Astrocyte (in vitro differentiated cells and primary cell): ENCODE measurements at regions not wholly inside any gene's neighbourhood (a gene's known extent, or its start where the extent isn't known, plus 50 kb on each side); places are given as distances from the start of the nearest gene placed in this dataset.

Source experiments
- DNase-seq: peaks from one replicate; pipeline ENCODE4 v3.0.0-alpha.2; 2010; ENCODE audit warnings: low read depth
- FAIRE-seq: peaks from 2 replicates; lab custom pipeline; 2011; peaks lifted over from hg19 to GRCh38; lab: Jason Lieb, UNC
- H2AFZ ChIP-seq: 2 replicates; pipeline ENCODE4 v1.6.0; 2012; ENCODE audit warnings: low read depth, low read length, inconsistent platforms
- H3K27ac ChIP-seq: 2 replicates; pipeline ENCODE4 v1.5.1; 2011; ENCODE audit warnings: low read depth, low read length, inconsistent platforms
- H3K27me3 ChIP-seq: 2 replicates; pipeline ENCODE4 v1.6.0; 2011; ENCODE audit warnings: low read length, inconsistent platforms; ENCODE audit not compliant: insufficient read depth
- H3K36me3 ChIP-seq: 2 replicates; pipeline ENCODE4 v1.5.1; 2011; ENCODE audit warnings: low read length, inconsistent platforms; ENCODE audit not compliant: insufficient read depth
- H3K4me1 ChIP-seq: 2 replicates; pipeline ENCODE4 v1.5.1; 2011; ENCODE audit warnings: low read length, inconsistent platforms; ENCODE audit not compliant: insufficient read depth
- H3K4me2 ChIP-seq: 2 replicates; pipeline ENCODE4 v1.6.0; 2012; ENCODE audit warnings: low read length, inconsistent platforms
- H3K4me3 ChIP-seq: 2 replicates; pipeline ENCODE4 v1.5.1; 2011; ENCODE audit warnings: low read depth, mild to moderate bottlenecking, low read length, inconsistent platforms; ENCODE audit not compliant: insufficient read depth
- H3K79me2 ChIP-seq: 2 replicates; pipeline ENCODE4 v1.6.0; 2012; ENCODE audit warnings: mild to moderate bottlenecking, low read length, inconsistent platforms; ENCODE audit not compliant: insufficient read depth
- H3K9ac ChIP-seq: 2 replicates; pipeline ENCODE4 v1.6.0; 2012; ENCODE audit warnings: mild to moderate bottlenecking, low read length, inconsistent platforms
- H3K9me3 ChIP-seq: 2 replicates; pipeline ENCODE4 v1.5.1; 2012; ENCODE audit warnings: low read depth, mild to moderate bottlenecking, low read length, inconsistent platforms; ENCODE audit not compliant: insufficient read depth
- H4K20me1 ChIP-seq: 2 replicates; pipeline ENCODE4 v1.6.0; 2012; ENCODE audit warnings: low read length, inconsistent platforms; ENCODE audit not compliant: insufficient read depth
- H3K27ac Mint-ChIP-seq: one replicate; pipeline ENCODE4 v1.8.0; 2021; ENCODE audit warnings: mild to moderate bottlenecking, mixed read lengths; ENCODE audit not compliant: unreplicated experiment
- H3K27me3 Mint-ChIP-seq: one replicate; pipeline ENCODE4 v1.8.0; 2021; ENCODE audit warnings: low read depth, mixed read lengths; ENCODE audit not compliant: unreplicated experiment
- H3K36me3 Mint-ChIP-seq: one replicate; pipeline ENCODE4 v1.8.0; 2021; ENCODE audit warnings: low read depth, mixed read lengths; ENCODE audit not compliant: unreplicated experiment
- H3K4me1 Mint-ChIP-seq: one replicate; pipeline ENCODE4 v1.8.0; 2021; ENCODE audit warnings: low read depth, mixed read lengths; ENCODE audit not compliant: unreplicated experiment
- H3K4me3 Mint-ChIP-seq: one replicate; pipeline ENCODE4 v1.8.0; 2021; ENCODE audit warnings: mild to moderate bottlenecking, moderate library complexity, mixed read lengths; ENCODE audit not compliant: unreplicated experiment
- H3K9me3 Mint-ChIP-seq: one replicate; pipeline ENCODE4 v1.8.0; 2021; ENCODE audit warnings: mild to moderate bottlenecking, mixed read lengths; ENCODE audit not compliant: unreplicated experiment
- CTCF ChIP-seq: IDR thresholded peaks from 2 replicates; pipeline ENCODE4 v1.5.1; 2011; ENCODE audit warnings: low read depth, mild to moderate bottlenecking, inconsistent platforms, low read length, moderate library complexity; ENCODE audit not compliant: insufficient read depth
- EZH2 ChIP-seq: IDR thresholded peaks from 2 replicates; pipeline ENCODE4 v1.6.1; 2012; ENCODE audit warnings: mild to moderate bottlenecking, low read length, inconsistent platforms; ENCODE audit not compliant: insufficient read depth

- Histone ChIP-seq H3K4me3 (no peak overlapping the region), H3K9me3 (no peaks in the 10 kb centered on the region), H3K4me2 (no peak overlapping the region), H3K27me3 (peaks cover 6% of the 10 kb centered on the region), H3K27ac (no peak overlapping the region), H3K79me2 (no peaks in the 10 kb centered on the region), H3K9ac (no peak overlapping the region), H4K20me1 (no peaks in the 10 kb centered on the region), H3K4me1 (no peaks in the 10 kb centered on the region), H2AFZ (no peak overlapping the region), H3K36me3 (no peaks in the 10 kb centered on the region)
- TF ChIP-seq CTCF: no peak
- TF ChIP-seq EZH2: no peak
- H3K27ac Mint-ChIP-seq: peak overlapping the region; percentile 13
- peaks cover 10% of the 10 kb centered on the region for H3K4me1 Mint-ChIP-seq
- no peak overlapping the region for H3K4me3 Mint-ChIP-seq
- no peaks in the 10 kb centered on the region for H3K36me3 Mint-ChIP-seq
- DNase-seq: peak; percentile 22
- peaks cover 6% of the 10 kb centered on the region for H3K9me3 Mint-ChIP-seq
- no peak for FAIRE-seq
- H3K27me3 Mint-ChIP-seq: peaks cover 35% of the 10 kb centered on the region
Measured at GRCh38 chr11:116166573-116167465, 606.0 kb downstream of the BUD13 start.

- Mint-ChIP-seq H3K27me3 (peaks cover 26% of the 10 kb centered on the region), H3K27ac (no peak overlapping the region), H3K4me1 (peaks cover 10% of the 10 kb centered on the region), H3K36me3 (no peaks in the 10 kb centered on the region), H3K9me3 (peaks cover 6% of the 10 kb centered on the region), H3K4me3 (no peak overlapping the region)
- Histone ChIP-seq H3K79me2 (no peaks in the 10 kb centered on the region), H2AFZ (no peak overlapping the region), H4K20me1 (no peaks in the 10 kb centered on the region), H3K27me3 (peaks cover 10% of the 10 kb centered on the region), H3K9ac (no peak overlapping the region), H3K9me3 (no peaks in the 10 kb centered on the region), H3K4me2 (no peak overlapping the region), H3K4me3 (no peak overlapping the region), H3K4me1 (no peaks in the 10 kb centered on the region), H3K27ac (no peak overlapping the region), H3K36me3 (no peaks in the 10 kb centered on the region)
- DNase-seq (no peak), FAIRE-seq (no peak)
- TF ChIP-seq CTCF (no peak), EZH2 (no peak)
Measured at GRCh38 chr11:116164843-116165242, 607.9 kb downstream of the BUD13 start.

GRCh38 chr11:116162886-116163230 is 609.9 kb downstream of the BUD13 start:
- Histone ChIP-seq H3K4me3 (no peak overlapping the region), H3K36me3 (no peaks in the 10 kb centered on the region), H3K4me1 (no peaks in the 10 kb centered on the region), H4K20me1 (no peaks in the 10 kb centered on the region), H3K9me3 (no peaks in the 10 kb centered on the region), H3K27me3 (peaks cover 10% of the 10 kb centered on the region), H2AFZ (no peak overlapping the region), H3K79me2 (no peaks in the 10 kb centered on the region), H3K9ac (no peak overlapping the region), H3K4me2 (no peak overlapping the region), H3K27ac (no peak overlapping the region)
- Mint-ChIP-seq H3K4me3 (no peak overlapping the region), H3K27ac (no peak overlapping the region), H3K27me3 (peaks cover 24% of the 10 kb centered on the region), H3K9me3 (peaks cover 6% of the 10 kb centered on the region), H3K4me1 (peaks cover 10% of the 10 kb centered on the region), H3K36me3 (no peaks in the 10 kb centered on the region)
- no peak for FAIRE-seq
- no peak for DNase-seq
- TF ChIP-seq CTCF (no peak), EZH2 (no peak)
